ENCODE measurements at regions not wholly inside any gene's neighbourhood (a gene's known extent, or its start where the extent isn't known, plus 50 kb on each side); places are given as distances from the start of the nearest gene placed in this dataset.

DNA sequence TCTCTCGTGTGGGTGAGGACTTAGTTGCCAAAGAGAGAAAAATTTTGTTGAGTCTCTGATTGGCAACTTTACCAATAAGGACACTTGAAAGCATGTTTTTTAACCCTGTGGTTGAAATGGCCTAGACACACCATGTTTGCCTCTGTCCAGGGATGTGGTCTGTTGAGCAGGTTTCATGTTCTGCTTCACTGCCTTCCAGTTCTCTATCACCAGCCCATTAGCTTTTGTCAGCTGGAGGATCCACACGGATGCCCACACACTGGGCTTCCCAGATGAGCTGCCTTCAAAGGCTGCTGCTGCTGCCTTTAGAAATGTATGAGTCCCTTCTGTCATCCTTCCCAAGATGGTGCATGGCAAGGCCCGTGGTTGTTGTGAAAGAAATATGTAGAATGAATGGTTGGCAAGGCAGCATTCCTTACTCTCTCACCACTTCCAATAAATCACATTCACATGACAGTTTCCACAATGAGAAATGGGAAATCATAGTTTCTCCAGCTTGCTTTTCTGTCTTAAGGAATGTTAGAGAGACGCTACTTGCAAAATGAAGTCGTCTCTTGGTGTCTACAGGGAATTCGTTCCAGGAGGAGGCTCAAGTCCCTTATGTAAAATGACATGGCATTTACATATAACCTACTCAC, 108.2 kb upstream of the SLC35F3 start:
- no peak for DNase-seq
- no peak overlapping the region for H3K4me3 ChIP-seq
- no peak overlapping the region for H3K27ac ChIP-seq
- 77 to 80% (median 79%) methylated on average over 6 of the region's 6 CpGs for WGBS, 5 donors
- H3K9me3 ChIP-seq: peaks cover 0 to 29% (median 5%) of the 10 kb centered on the region in 8 donors
- H3K27me3 ChIP-seq (replicated peaks in 1 of 7): peaks cover 0 to 31% (median 0%) of the 10 kb centered on the region in 7 donors
- no peaks in the 10 kb centered on the region for H3K36me3 ChIP-seq
- TF ChIP-seq, protein P1, sequence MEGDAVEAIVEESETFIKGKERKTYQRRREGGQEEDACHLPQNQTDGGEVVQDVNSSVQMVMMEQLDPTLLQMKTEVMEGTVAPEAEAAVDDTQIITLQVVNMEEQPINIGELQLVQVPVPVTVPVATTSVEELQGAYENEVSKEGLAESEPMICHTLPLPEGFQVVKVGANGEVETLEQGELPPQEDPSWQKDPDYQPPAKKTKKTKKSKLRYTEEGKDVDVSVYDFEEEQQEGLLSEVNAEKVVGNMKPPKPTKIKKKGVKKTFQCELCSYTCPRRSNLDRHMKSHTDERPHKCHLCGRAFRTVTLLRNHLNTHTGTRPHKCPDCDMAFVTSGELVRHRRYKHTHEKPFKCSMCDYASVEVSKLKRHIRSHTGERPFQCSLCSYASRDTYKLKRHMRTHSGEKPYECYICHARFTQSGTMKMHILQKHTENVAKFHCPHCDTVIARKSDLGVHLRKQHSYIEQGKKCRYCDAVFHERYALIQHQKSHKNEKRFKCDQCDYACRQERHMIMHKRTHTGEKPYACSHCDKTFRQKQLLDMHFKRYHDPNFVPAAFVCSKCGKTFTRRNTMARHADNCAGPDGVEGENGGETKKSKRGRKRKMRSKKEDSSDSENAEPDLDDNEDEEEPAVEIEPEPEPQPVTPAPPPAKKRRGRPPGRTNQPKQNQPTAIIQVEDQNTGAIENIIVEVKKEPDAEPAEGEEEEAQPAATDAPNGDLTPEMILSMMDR (IDR thresholded peaks at IDR 0.05 in 8 of 11, conservative IDR thresholded peaks at IDR 0.05 in 3 of 11): no peak
- no peaks in the 10 kb centered on the region for H3K4me1 ChIP-seq
- intact Hi-C loops (cut with DNase I; ENCODE audit: low total_unique reads): loop anchor here (10.0 kb wide), 1 partner anchor 401 kb away; no protein-coding TSS in a partner anchor

DNA sequence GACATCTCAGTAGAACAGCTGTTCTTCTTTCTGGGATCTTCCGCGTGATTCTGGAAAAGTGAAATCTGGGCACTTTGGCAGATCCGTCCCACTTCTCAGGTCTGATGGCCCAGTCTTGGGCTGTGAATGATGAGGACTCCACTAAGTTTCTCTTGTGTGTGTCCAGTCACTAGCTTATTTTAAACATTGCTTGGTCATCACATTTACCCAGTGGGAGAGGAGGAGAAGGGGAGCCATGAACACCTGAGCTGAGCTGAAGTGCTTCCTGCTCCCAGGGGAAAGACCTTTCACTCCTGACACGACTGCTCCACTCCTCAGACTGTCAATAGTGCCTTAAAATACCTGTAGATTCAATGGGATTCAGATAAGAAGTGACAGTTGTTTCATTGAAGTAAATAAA, 101.9 kb upstream of the SLC35F3 start:
- intact Hi-C loops (cut with DNase I; ENCODE audit: low total_unique reads): no loop called here
- WGBS, 5 donors: 44 to 84% (median 63%) methylated on average over 4 of the region's 4 CpGs

DNA sequence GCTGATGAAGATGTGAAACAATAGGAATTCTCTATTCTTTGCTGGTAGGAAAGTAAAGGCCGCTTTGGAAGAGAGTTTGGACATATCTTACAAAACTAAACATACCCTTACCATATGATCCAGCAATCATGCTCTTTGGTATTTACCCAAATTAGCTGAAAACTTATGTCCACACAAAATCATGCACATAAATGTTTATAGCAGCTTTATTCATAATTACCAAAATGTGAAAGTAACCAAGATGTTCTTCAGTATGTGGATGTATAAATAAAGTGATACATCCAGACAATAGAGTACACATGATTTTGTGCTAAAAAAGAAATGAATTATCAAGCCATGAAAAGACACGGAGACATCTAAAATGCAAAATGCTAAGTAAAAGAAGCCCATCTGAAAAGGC, 98.7 kb upstream of the SLC35F3 start:
- TF ChIP-seq, protein P1 (IDR thresholded peaks at IDR 0.05 in 8 of 11, conservative IDR thresholded peaks at IDR 0.05 in 3 of 11): no peak
- no peak for TF ChIP-seq POLR2A (IDR thresholded peaks at IDR 0.05)
- TF ChIP-seq POLR2AphosphoS5 (IDR thresholded peaks at IDR 0.05): no peak
- no peak for DNase-seq
- no peak overlapping the region for H3K27ac ChIP-seq
- intact Hi-C loops (cut with DNase I; ENCODE audit: low total_unique reads): no loop called here
- H3K4me3 ChIP-seq: no peak overlapping the region
- H3K4me1 ChIP-seq: no peaks in the 10 kb centered on the region
- peaks cover 0 to 4% (median 0%) of the 10 kb centered on the region in 7 donors for H3K27me3 ChIP-seq (replicated peaks in 1 of 7)
- peaks cover 0 to 23% (median 14%) of the 10 kb centered on the region in 8 donors for H3K9me3 ChIP-seq
- H3K36me3 ChIP-seq: no peaks in the 10 kb centered on the region
- WGBS, 5 donors: 81 to 94% (median 89%) methylated on average over 2 of the region's 2 CpGs

More for the DNA sequence above, 101.9 kb upstream of the SLC35F3 start:
- no peak for DNase-seq
- Histone ChIP-seq H3K27ac (no peak overlapping the region), H3K27me3 (replicated peaks in 1 of 7) (peaks cover 0 to 14% (median 0%) of the 10 kb centered on the region in 7 donors), H3K4me3 (no peak overlapping the region), H3K36me3 (no peaks in the 10 kb centered on the region), H3K4me1 (no peaks in the 10 kb centered on the region), H3K9me3 (peaks cover 0 to 34% (median 15%) of the 10 kb centered on the region in 8 donors)
- TF ChIP-seq POLR2AphosphoS5 (IDR thresholded peaks at IDR 0.05): no peak
- TF ChIP-seq, protein P1 (IDR thresholded peaks at IDR 0.05 in 8 of 11, conservative IDR thresholded peaks at IDR 0.05 in 3 of 11): no peak
- no peak for TF ChIP-seq POLR2A (IDR thresholded peaks at IDR 0.05)

DNA sequence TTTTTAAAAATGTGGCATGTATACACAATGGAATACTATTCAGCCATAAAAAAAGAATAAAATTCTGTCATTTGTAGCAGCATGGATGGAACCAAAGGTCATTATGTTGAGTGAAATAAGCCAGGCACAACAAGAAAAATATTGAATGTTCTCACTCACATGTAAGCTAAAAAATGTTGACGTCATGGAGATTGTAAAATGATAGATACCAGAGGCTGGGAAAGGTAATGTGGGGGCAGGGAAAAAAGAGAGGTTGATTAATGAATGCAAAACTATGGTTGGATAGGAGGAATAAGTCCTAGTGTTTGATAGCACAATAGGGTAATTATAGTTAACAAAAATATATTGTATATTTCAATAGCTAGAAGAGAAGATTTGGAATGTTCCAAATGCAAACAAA, 89.1 kb upstream of the SLC35F3 start:
- TF ChIP-seq, protein P1 (IDR thresholded peaks at IDR 0.05 in 8 of 11, conservative IDR thresholded peaks at IDR 0.05 in 3 of 11): no peak
- no peak for TF ChIP-seq POLR2AphosphoS5 (IDR thresholded peaks at IDR 0.05)
- TF ChIP-seq POLR2A (IDR thresholded peaks at IDR 0.05): no peak
- 77 to 89% (median 79%) methylated on average over 1 of the region's 1 CpG for WGBS, 5 donors
- Histone ChIP-seq H3K27ac (no peak overlapping the region), H3K9me3 (no peaks in the 10 kb centered on the region), H3K36me3 (no peaks in the 10 kb centered on the region), H3K4me1 (no peaks in the 10 kb centered on the region), H3K4me3 (no peak overlapping the region), H3K27me3 (replicated peaks in 1 of 7) (peaks cover 0 to 7% (median 0%) of the 10 kb centered on the region in 7 donors)
- intact Hi-C loops (cut with DNase I; ENCODE audit: low total_unique reads): no loop called here
- no peak for DNase-seq

Measured in spleen (tissue), 11 donors.